T follicular helper cell (primary cell): ENCODE measurements at regions not wholly inside any gene's neighbourhood (a gene's known extent, or its start where the extent isn't known, plus 50 kb on each side); places are given as distances from the start of the nearest gene placed in this dataset.

Experiments
- DNase-seq: peaks from one replicate; pipeline ENCODE4 v3.0.0-alpha.2; 2020; ENCODE audit warnings: low read depth

- no peak for DNase-seq
These were observed 107.1 kb upstream of the TSHZ2 start for GRCh38 chr20:52864916-52865605.

- DNase-seq, result no peak
These were observed 112.8 kb upstream of the TSHZ2 start for GRCh38 chr20:52859156-52859876.

- DNase-seq, result no peak
These were observed 119.4 kb upstream of the TSHZ2 start for GRCh38 chr20:52852714-52853113.

GRCh38 chr20:52847731-52848359 lies 124.3 kb upstream of the TSHZ2 start:
- DNase-seq, result no peak

- no peak for DNase-seq
These were observed 125.0 kb upstream of the TSHZ2 start for GRCh38 chr20:52847029-52847660.

DNA sequence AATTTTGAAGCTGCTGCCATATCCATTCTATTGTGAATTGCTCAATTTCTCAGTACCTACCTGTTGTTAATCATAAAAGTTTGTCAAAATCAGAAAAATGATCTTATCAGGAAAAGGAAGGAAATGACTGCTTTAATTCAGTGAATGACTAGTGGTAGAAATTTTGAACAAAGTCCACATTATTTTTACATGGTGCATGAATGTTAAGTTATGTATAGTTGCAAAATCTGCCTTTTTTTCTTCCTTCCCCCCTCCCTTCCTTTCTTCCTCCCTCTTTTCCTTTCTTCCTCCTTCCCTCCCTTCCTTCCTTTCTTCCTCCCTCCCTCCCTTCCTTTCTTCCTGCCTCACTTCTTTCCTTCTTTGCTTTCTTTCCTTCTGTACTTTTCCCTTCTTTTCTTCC lies 127.1 kb upstream of the TSHZ2 start:
- DNase-seq, result no peak

GRCh38 chr20:52843425-52843824 lies 128.7 kb upstream of the TSHZ2 start:
- DNase-seq, result no peak

DNA sequence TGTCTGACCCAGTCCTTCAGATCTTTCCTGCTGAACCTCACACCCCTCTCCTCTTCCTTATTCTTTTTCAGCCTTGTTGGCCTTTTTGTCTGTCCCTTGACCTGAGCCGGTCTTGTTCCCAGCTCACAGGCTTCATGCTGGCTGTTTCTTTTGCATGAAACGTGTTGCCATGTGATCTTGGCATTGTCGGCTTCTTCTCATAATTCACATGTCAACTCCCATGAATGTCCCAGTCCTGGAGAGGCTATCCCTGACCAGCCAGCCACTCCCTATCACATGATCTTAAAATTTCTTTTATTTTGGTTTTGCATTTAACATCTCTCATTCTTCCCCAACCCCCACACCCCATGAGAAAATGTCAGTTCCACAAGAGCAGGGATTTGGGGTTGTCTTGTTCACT lies 131.2 kb upstream of the TSHZ2 start:
- DNase-seq, result no peak

DNA sequence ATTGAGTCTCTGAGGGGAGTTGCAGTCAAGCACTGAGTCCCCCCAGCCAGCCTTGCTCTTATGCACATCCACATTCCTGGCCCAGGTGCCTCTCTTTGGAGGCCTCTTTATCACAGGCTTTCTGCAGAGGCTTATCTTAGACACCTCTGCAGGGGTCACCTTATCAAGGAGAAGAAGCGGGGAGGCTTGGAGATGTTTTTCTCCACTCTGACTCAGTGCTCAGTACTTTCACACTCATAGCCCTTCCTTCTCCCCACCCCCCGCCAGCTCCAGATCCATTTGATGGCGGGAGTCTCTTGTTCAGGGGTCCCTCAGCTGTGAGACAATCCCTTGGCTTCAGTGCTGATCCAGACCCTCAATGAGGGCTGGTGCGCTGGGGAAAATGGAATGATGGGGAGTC lies 132.1 kb upstream of the TSHZ2 start:
- no peak for DNase-seq

GRCh38 chr20:52838510-52839241 lies 133.5 kb upstream of the TSHZ2 start:
- no peak for DNase-seq

GRCh38 chr20:52837378-52837777 lies 134.8 kb upstream of the TSHZ2 start:
- DNase-seq, result no peak

GRCh38 chr20:52833901-52834300 lies 138.3 kb upstream of the TSHZ2 start:
- DNase-seq, result no peak

GRCh38 chr20:52832151-52832774 lies 139.9 kb upstream of the TSHZ2 start:
- DNase-seq, result no peak

DNA sequence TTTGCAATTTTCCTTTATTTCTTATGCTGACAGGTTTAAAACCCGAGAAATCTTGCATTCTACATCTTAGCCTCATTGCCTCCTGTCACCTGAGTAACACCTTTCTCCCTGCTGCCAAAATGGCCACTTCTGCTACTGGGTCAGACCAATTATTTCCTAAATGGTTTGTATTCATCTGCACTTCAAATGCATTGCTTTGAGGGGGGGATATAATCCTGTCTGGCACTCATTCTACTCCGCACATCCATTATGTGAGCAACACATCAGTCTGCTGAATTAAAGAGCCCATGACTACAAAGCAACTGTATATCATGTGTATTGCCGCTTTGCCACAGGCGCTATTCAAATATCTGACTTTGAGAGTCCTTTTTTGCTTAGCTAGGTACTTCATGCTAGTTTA lies 141.6 kb upstream of the TSHZ2 start:
- no peak for DNase-seq

DNA sequence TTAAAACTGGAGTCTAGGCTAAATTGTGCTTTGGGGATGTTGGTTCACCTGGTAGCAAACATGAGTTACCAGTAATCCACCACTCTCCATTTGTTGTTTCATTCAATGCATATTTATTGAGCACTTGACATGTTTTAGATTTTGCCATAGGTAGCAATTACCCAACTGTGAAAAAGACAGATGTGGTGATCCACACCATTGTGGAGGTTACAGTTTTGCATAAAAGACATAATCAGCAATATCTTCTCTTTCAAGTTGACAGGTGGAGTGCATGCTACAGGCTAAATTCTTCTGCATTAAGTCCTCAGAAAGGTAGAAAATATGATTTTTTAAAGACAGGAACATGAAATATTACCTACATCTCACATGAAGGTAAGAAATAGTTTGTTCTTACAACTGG lies 143.0 kb upstream of the TSHZ2 start:
- no peak for DNase-seq

- no peak for DNase-seq
These were observed 144.0 kb upstream of the TSHZ2 start for GRCh38 chr20:52828199-52828598.

DNA sequence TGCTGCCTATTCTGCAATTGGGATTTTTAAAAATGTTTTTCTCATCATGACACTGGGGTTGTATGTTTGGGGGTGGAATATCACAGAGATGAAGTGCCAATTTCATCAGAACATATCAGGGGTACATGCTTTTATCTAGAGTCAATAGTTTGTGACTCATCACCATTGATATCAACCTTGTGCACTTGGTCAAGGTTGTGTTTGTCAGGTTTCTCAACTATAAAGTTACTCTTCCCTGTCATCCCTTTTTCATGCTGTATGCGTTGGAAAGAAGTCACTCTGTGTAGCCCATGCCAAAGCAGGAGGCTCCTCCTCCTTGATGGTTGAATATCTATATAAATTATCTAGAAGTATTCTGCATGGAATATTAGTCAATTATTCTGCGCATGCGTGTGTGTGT lies 145.4 kb upstream of the TSHZ2 start:
- no peak for DNase-seq

GRCh38 chr20:52826321-52826720 lies 145.8 kb upstream of the TSHZ2 start:
- no peak for DNase-seq

DNA sequence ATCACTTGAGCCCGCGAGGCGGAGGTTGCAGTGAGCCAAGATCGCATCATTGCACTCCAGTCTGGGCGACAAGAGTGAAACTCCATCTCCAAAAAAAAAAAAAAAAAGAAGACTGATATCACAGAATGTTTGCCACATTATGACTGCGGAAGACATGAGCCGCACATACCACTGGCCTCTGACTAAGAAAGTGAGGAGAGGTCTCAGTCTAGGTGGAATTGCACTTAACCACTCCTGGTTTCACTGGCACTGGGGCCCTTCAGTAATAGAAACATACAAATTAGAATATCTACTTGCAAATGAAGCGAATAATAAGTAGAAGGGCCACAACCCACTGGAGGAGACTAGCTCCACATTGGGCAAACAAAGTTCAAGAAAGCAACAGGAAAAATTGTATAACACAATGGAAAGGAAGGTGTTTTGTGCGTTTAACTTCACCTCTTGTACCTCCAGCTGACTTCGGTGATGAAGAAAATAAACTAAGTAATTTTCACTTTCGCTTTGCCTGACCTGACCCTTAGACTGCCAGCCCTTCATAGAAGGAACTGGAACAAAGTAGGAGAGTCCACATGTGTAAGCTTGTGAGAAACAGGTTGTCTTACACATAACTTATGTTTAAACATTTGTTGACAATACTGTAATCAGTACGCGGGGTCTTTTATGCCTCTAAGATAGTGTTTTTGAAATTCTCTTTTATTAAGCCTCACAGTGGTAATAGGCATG lies 147.5 kb upstream of the TSHZ2 start:
- DNase-seq, result no peak

GRCh38 chr20:52823303-52823702 lies 148.9 kb upstream of the TSHZ2 start:
- DNase-seq, result no peak
